ENCODE measurements at regions not wholly inside any gene's neighbourhood (a gene's known extent, or its start where the extent isn't known, plus 50 kb on each side); places are given as distances from the start of the nearest gene placed in this dataset.
"Not testable (repeated sequence)": the region's sequence is repeated elsewhere in the genome, so short reads cannot be mapped to it uniquely, and the experiment has no call there.

GRCh38 chr7:10468908-10469307 is 504.8 kb upstream of the PHF14 start:
- no peak for DNase-seq (ENCODE audit: low read depth in 2 of 2)

- no peak for DNase-seq (ENCODE audit: low read depth in 2 of 2)
Observed at GRCh38 chr7:10469476-10469875, 504.2 kb upstream of the PHF14 start.

- no peak for DNase-seq (ENCODE audit: low read depth in 2 of 2)
Observed at GRCh38 chr7:10471280-10472058, 502.2 kb upstream of the PHF14 start.

- DNase-seq (ENCODE audit: low read depth in 2 of 2) = no peak
Observed at GRCh38 chr7:10472115-10472514, 501.6 kb upstream of the PHF14 start.

- DNase-seq (ENCODE audit: low read depth in 2 of 2) = no peak
Observed at GRCh38 chr7:10473569-10473968, 500.1 kb upstream of the PHF14 start.

GRCh38 chr7:10474048-10474447 is 499.6 kb upstream of the PHF14 start:
- DNase-seq (ENCODE audit: low read depth in 2 of 2) = no peak

GRCh38 chr7:10475940-10476641 is 497.6 kb upstream of the PHF14 start:
- DNase-seq (ENCODE audit: low read depth in 2 of 2) = no peak

- DNase-seq (ENCODE audit: low read depth in 2 of 2) = no peak
Observed at GRCh38 chr7:10476642-10477041, 497.0 kb upstream of the PHF14 start.

- no peak for DNase-seq (ENCODE audit: low read depth in 2 of 2)
Observed at GRCh38 chr7:10483671-10484070, 490.0 kb upstream of the PHF14 start.

GRCh38 chr7:10484767-10485166 is 488.9 kb upstream of the PHF14 start:
- no peak for DNase-seq (ENCODE audit: low read depth in 2 of 2)

GRCh38 chr7:10501206-10501884 is 472.3 kb upstream of the PHF14 start:
- DNase-seq (ENCODE audit: low read depth in 2 of 2) = not testable (repeated sequence)

- no peak for DNase-seq (ENCODE audit: low read depth in 2 of 2)
Observed at GRCh38 chr7:10507032-10507431, 466.6 kb upstream of the PHF14 start.

- no peak for DNase-seq (ENCODE audit: low read depth in 2 of 2)
Observed at GRCh38 chr7:10521306-10521705, 452.4 kb upstream of the PHF14 start.

GRCh38 chr7:10533429-10533828 is 440.2 kb upstream of the PHF14 start:
- DNase-seq (ENCODE audit: low read depth in 2 of 2) = not testable (repeated sequence)

GRCh38 chr7:10536561-10536960 is 437.1 kb upstream of the PHF14 start:
- DNase-seq (ENCODE audit: low read depth in 2 of 2) = no peak

GRCh38 chr7:10537764-10538163 is 435.9 kb upstream of the PHF14 start:
- no peak for DNase-seq (ENCODE audit: low read depth in 2 of 2)

GRCh38 chr7:10557375-10557774 is 416.3 kb upstream of the PHF14 start:
- DNase-seq (ENCODE audit: low read depth in 2 of 2) = no peak

GRCh38 chr7:10560497-10560896 is 413.2 kb upstream of the PHF14 start:
- DNase-seq (ENCODE audit: low read depth in 2 of 2) = no peak

- DNase-seq (ENCODE audit: low read depth in 2 of 2) = no peak
Observed at GRCh38 chr7:10568891-10569290, 404.8 kb upstream of the PHF14 start.

- no peak for DNase-seq (ENCODE audit: low read depth in 2 of 2)
Observed at GRCh38 chr7:10571759-10572158, 401.9 kb upstream of the PHF14 start.

GRCh38 chr7:10577866-10578374 is 395.8 kb upstream of the PHF14 start:
- no peak for DNase-seq (ENCODE audit: low read depth in 2 of 2)

GRCh38 chr7:10579561-10579960 is 394.1 kb upstream of the PHF14 start:
- DNase-seq (ENCODE audit: low read depth in 2 of 2) = no peak

GRCh38 chr7:10584886-10585285 is 388.8 kb upstream of the PHF14 start:
- DNase-seq (ENCODE audit: low read depth in 2 of 2) = no peak

Data from stimulated activated CD4-positive, alpha-beta T cell treated with anti-CD3 and anti-CD28 coated beads, Interleukin-12 subunit alpha, Interleukin-12 subunit beta, amount 100 ng/mL, for 24 hours (primary cell).